ENCODE measurements at regions not wholly inside any gene's neighbourhood (a gene's known extent, or its start where the extent isn't known, plus 50 kb on each side); places are given as distances from the start of the nearest gene placed in this dataset.

GRCh38 chr6:71722736-71723135 lies 163.6 kb upstream of the RIMS1 start:
- no peak for TF ChIP-seq POLR2A (IDR thresholded peaks at IDR 0.05)
- no peak for TF ChIP-seq CTCF (IDR thresholded peaks at IDR 0.05)

GRCh38 chr6:71724456-71725125 lies 161.8 kb upstream of the RIMS1 start:
- no peak for DNase-seq
- Histone ChIP-seq H3K4me3 (no peak overlapping the region), H3K27ac (no peak overlapping the region), H3K9me3 (no peaks in the 10 kb centered on the region), H3K4me1 (no peaks in the 10 kb centered on the region), H3K27me3 (no peaks in the 10 kb centered on the region), H3K36me3 (ENCODE audit: low read depth, missing control alignments) (no peaks in the 10 kb centered on the region)
- WGBS, 2 donors, result 63 to 76% methylated on average over 2 of the region's 2 CpGs
- intact Hi-C loops (cut with DNase I; ENCODE audit: low total_unique reads), result no loop called here
- no peak for TF ChIP-seq CTCF (IDR thresholded peaks at IDR 0.05)
- no peak for TF ChIP-seq POLR2A (IDR thresholded peaks at IDR 0.05)

More at GRCh38 chr6:71722736-71723135, 163.6 kb upstream of the RIMS1 start:
- no peaks in the 10 kb centered on the region for H3K36me3 ChIP-seq (ENCODE audit: low read depth, missing control alignments)
- intact Hi-C loops (cut with DNase I; ENCODE audit: low total_unique reads), result no loop called here
- H3K4me1 ChIP-seq, result no peaks in the 10 kb centered on the region
- H3K27me3 ChIP-seq, result no peaks in the 10 kb centered on the region
- 84 to 95% methylated on average over 2 of the region's 2 CpGs for WGBS, 2 donors
- no peaks in the 10 kb centered on the region for H3K9me3 ChIP-seq
- H3K4me3 ChIP-seq, result no peak overlapping the region
- no peak for DNase-seq
- H3K27ac ChIP-seq, result no peak overlapping the region

- TF ChIP-seq POLR2A (IDR thresholded peaks at IDR 0.05) (no peak), CTCF (IDR thresholded peaks at IDR 0.05) (no peak)
- no peak for DNase-seq
- intact Hi-C loops (cut with DNase I; ENCODE audit: low total_unique reads), result no loop called here
- Histone ChIP-seq H3K27me3 (no peaks in the 10 kb centered on the region), H3K9me3 (no peaks in the 10 kb centered on the region), H3K36me3 (ENCODE audit: low read depth, missing control alignments) (no peaks in the 10 kb centered on the region), H3K4me1 (no peaks in the 10 kb centered on the region), H3K4me3 (no peak overlapping the region), H3K27ac (no peak overlapping the region)
- 70 to 76% methylated on average over 2 of the region's 2 CpGs for WGBS, 2 donors
These were observed 161.3 kb upstream of the RIMS1 start for GRCh38 chr6:71725126-71725470.

GRCh38 chr6:71726121-71726520 lies 160.2 kb upstream of the RIMS1 start:
- H3K27ac ChIP-seq, result no peak overlapping the region
- no peaks in the 10 kb centered on the region for H3K4me1 ChIP-seq
- no peaks in the 10 kb centered on the region for H3K9me3 ChIP-seq
- 93 to 96% methylated on average over 2 of the region's 2 CpGs for WGBS, 2 donors
- intact Hi-C loops (cut with DNase I; ENCODE audit: low total_unique reads), result no loop called here
- DNase-seq, result no peak
- TF ChIP-seq POLR2A (IDR thresholded peaks at IDR 0.05) (no peak), CTCF (IDR thresholded peaks at IDR 0.05) (no peak)
- no peaks in the 10 kb centered on the region for H3K27me3 ChIP-seq
- H3K4me3 ChIP-seq, result no peak overlapping the region
- H3K36me3 ChIP-seq (ENCODE audit: low read depth, missing control alignments), result no peaks in the 10 kb centered on the region

- Histone ChIP-seq H3K4me3 (no peak overlapping the region), H3K27me3 (no peaks in the 10 kb centered on the region), H3K36me3 (ENCODE audit: low read depth, missing control alignments) (no peaks in the 10 kb centered on the region), H3K27ac (no peak overlapping the region), H3K9me3 (no peaks in the 10 kb centered on the region), H3K4me1 (no peaks in the 10 kb centered on the region)
- intact Hi-C loops (cut with DNase I; ENCODE audit: low total_unique reads), result no loop called here
- DNase-seq, result no peak
- 50% methylated on average over 2 of the region's 2 CpGs for WGBS, 2 donors
- TF ChIP-seq POLR2A (IDR thresholded peaks at IDR 0.05) (no peak), CTCF (IDR thresholded peaks at IDR 0.05) (no peak)
These were observed 158.6 kb upstream of the RIMS1 start for GRCh38 chr6:71727632-71728294.

Data from testis (tissue), 2 donors.